WTC11 (cell line): ENCODE measurements at regions not wholly inside any gene's neighbourhood (a gene's known extent, or its start where the extent isn't known, plus 50 kb on each side); places are given as distances from the start of the nearest gene placed in this dataset.

Experiments used
- ATAC-seq: fragments of 200-7000 bp; cut with Tn5 transposase; 2 replicates; pipeline ENCODE4 v1.10.0; 2021; ENCODE audit warnings: mild to moderate bottlenecking, moderate library complexity
- CTCF ChIA-PET: fragments of 300-600 bp; sonication (Branson Sonifier 250); formaldehyde crosslinking; loops from one replicate; lab custom pipeline; 2021; ENCODE audit warnings: antibody characterized with exemption; lab: Charles Lee
- POLR2A ChIA-PET: fragments of 350-600 bp; sonication (Branson Sonifier 250); formaldehyde crosslinking; loops from one replicate; lab custom pipeline; 2021; ENCODE audit warnings: antibody characterized with exemption; lab: Charles Lee
- DNase-seq: peaks from one replicate; pipeline ENCODE4 v3.0.0; 2021; ENCODE audit warnings: low spot score
- H3K27ac Mint-ChIP-seq: 2 replicates; pipeline ENCODE4 v1.8.0; 2021; ENCODE audit warnings: mixed read lengths
- H3K27me3 Mint-ChIP-seq: 2 replicates; pipeline ENCODE4 v1.8.0; 2021; ENCODE audit warnings: low read depth, mild to moderate bottlenecking, moderate library complexity, mixed read lengths
- H3K36me3 Mint-ChIP-seq: 2 replicates; pipeline ENCODE4 v1.8.0; 2021; ENCODE audit warnings: mixed read lengths
- H3K4me1 Mint-ChIP-seq: 2 replicates; pipeline ENCODE4 v1.8.0; 2022; ENCODE audit warnings: mixed read lengths
- H3K4me3 Mint-ChIP-seq: 2 replicates; pipeline ENCODE4 v1.8.0; 2021; ENCODE audit warnings: mild to moderate bottlenecking, moderate library complexity, mixed read lengths
- H3K9me3 Mint-ChIP-seq: 2 replicates; pipeline ENCODE4 v1.8.0; 2021; ENCODE audit warnings: mixed read lengths
- ELF4 ChIP-seq: sonication (generic); formaldehyde crosslinking; IDR thresholded peaks from 2 replicates; pipeline ENCODE4 v1.8.1; 2022; ENCODE audit warnings: low read depth, mild to moderate bottlenecking, moderate library complexity, missing genetic modification reagents
- ETV6 ChIP-seq: sonication (generic); formaldehyde crosslinking; IDR thresholded peaks from 2 replicates; pipeline ENCODE4 v1.8.1; 2022; ENCODE audit warnings: mild to moderate bottlenecking, missing genetic modification reagents
- FOXP1 ChIP-seq: sonication (generic); formaldehyde crosslinking; IDR thresholded peaks from 2 replicates; pipeline ENCODE4 v1.8.0; 2022; ENCODE audit warnings: missing genetic modification reagents, mild to moderate bottlenecking, moderate library complexity, borderline replicate concordance
- IRF2 ChIP-seq: sonication (generic); formaldehyde crosslinking; IDR thresholded peaks from 2 replicates; pipeline ENCODE4 v1.8.0; 2022; ENCODE audit warnings: low read depth, missing genetic modification reagents, borderline replicate concordance
- NFYB ChIP-seq: sonication (generic); formaldehyde crosslinking; conservative IDR thresholded peaks from 2 replicates; pipeline ENCODE4 v1.8.0; 2022; ENCODE audit warnings: low read depth, missing genetic modification reagents
- RORB ChIP-seq: fragments of 250-450 bp; sonication (Bioruptor Pico); IDR thresholded peaks from 2 replicates; pipeline ENCODE4 v1.9.0; 2021; ENCODE audit warnings: mild to moderate bottlenecking
- SOX15 ChIP-seq: fragments of 250-450 bp; sonication (Bioruptor Pico); IDR thresholded peaks from 2 replicates; pipeline ENCODE4 v1.9.0; 2021; ENCODE audit warnings: mild to moderate bottlenecking
- SP1 ChIP-seq: sonication (generic); formaldehyde crosslinking; conservative IDR thresholded peaks from 2 replicates; pipeline ENCODE4 v1.8.1; 2022; ENCODE audit warnings: missing genetic modification reagents
- TEAD4 ChIP-seq: sonication (generic); formaldehyde crosslinking; IDR thresholded peaks from 2 replicates; pipeline ENCODE4 v1.8.0; 2022; ENCODE audit warnings: mild to moderate bottlenecking, missing genetic modification reagents
- ZNF138 ChIP-seq: sonication (generic); formaldehyde crosslinking; conservative IDR thresholded peaks from 2 replicates; pipeline ENCODE4 v1.8.1; 2022; ENCODE audit warnings: mild to moderate bottlenecking, moderate library complexity, missing genetic modification reagents
- ZNF263 ChIP-seq: sonication (generic); formaldehyde crosslinking; IDR thresholded peaks from 2 replicates; pipeline ENCODE4 v1.8.1; 2022; ENCODE audit warnings: low read depth, mild to moderate bottlenecking, moderate library complexity, missing genetic modification reagents
- TF ChIP-seq, protein P1 (sequence below): sonication (generic); formaldehyde crosslinking; IDR thresholded peaks from 2 replicates; pipeline ENCODE4 v1.8.1; 2022; ENCODE audit warnings: mild to moderate bottlenecking, moderate library complexity, missing genetic modification reagents
- TF ChIP-seq, protein P2 (sequence below): sonication (generic); formaldehyde crosslinking; IDR thresholded peaks from 2 replicates; pipeline ENCODE4 v1.8.1; 2023; ENCODE audit warnings: mild to moderate bottlenecking, missing genetic modification reagents
- TF ChIP-seq, protein P3 (sequence below): sonication (generic); formaldehyde crosslinking; IDR thresholded peaks from 2 replicates; pipeline ENCODE4 v1.8.0; 2022; ENCODE audit warnings: mild to moderate bottlenecking, missing genetic modification reagents
- TF ChIP-seq, protein P4 (sequence below): sonication (generic); formaldehyde crosslinking; IDR thresholded peaks from 2 replicates; pipeline ENCODE4 v1.8.0; 2022; ENCODE audit warnings: mild to moderate bottlenecking, missing genetic modification reagents
- TF ChIP-seq, protein P5 (sequence below): fragments of 250-450 bp; sonication (Bioruptor Pico); conservative IDR thresholded peaks from 2 replicates; pipeline ENCODE4 v1.9.0; 2021; ENCODE audit warnings: mild to moderate bottlenecking
- TF ChIP-seq, protein P6 (sequence below): fragments of 250-450 bp; sonication (Bioruptor Pico); IDR thresholded peaks from 2 replicates; pipeline ENCODE4 v1.9.0; 2021; ENCODE audit warnings: mild to moderate bottlenecking
- TF ChIP-seq, protein P7 (sequence below): fragments of 200-600 bp; IDR thresholded peaks from 2 replicates; pipeline ENCODE4 v1.8.0; 2022; ENCODE audit warnings: antibody characterized with exemption
- TF ChIP-seq, protein P8 (sequence below): sonication (generic); formaldehyde crosslinking; IDR thresholded peaks from 2 replicates; pipeline ENCODE4 v1.8.1; 2022; ENCODE audit warnings: missing genetic modification reagents, borderline replicate concordance

DNA sequence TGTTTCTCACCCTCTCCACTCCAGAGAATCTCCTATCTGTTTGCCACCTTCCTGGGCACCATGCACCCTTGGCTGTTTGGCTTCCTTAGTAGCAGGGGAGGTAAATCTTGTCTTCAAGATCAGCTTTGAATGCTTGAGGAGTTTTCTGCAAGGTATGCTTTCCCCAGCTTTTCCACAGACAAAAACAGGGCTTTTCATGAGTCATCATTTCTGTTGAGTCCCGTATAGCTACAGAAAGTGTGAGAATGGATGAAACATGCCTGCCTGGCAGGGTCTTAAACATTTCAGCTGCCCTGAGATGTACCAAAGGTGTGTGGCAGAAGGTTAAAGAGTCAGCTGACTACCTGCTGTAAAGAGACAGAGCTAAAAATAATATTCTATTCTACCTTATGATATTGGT is 875.2 kb upstream of the EEF2KMT start (continued):
- TF ChIP-seq, protein P1, sequence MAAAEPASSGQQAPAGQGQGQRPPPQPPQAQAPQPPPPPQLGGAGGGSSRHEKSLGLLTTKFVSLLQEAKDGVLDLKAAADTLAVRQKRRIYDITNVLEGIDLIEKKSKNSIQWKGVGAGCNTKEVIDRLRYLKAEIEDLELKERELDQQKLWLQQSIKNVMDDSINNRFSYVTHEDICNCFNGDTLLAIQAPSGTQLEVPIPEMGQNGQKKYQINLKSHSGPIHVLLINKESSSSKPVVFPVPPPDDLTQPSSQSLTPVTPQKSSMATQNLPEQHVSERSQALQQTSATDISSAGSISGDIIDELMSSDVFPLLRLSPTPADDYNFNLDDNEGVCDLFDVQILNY, result no peak
- TF ChIP-seq ZNF263 (CRISPR knock-in tag), result no peak
- TF ChIP-seq, protein P2, sequence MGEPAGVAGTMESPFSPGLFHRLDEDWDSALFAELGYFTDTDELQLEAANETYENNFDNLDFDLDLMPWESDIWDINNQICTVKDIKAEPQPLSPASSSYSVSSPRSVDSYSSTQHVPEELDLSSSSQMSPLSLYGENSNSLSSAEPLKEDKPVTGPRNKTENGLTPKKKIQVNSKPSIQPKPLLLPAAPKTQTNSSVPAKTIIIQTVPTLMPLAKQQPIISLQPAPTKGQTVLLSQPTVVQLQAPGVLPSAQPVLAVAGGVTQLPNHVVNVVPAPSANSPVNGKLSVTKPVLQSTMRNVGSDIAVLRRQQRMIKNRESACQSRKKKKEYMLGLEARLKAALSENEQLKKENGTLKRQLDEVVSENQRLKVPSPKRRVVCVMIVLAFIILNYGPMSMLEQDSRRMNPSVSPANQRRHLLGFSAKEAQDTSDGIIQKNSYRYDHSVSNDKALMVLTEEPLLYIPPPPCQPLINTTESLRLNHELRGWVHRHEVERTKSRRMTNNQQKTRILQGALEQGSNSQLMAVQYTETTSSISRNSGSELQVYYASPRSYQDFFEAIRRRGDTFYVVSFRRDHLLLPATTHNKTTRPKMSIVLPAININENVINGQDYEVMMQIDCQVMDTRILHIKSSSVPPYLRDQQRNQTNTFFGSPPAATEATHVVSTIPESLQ (CRISPR knock-in tag), result no peak
- TF ChIP-seq ZNF138 (CRISPR knock-in tag), result no peak
- no peak for TF ChIP-seq FOXP1 (CRISPR knock-in tag)
- TF ChIP-seq, protein P3, sequence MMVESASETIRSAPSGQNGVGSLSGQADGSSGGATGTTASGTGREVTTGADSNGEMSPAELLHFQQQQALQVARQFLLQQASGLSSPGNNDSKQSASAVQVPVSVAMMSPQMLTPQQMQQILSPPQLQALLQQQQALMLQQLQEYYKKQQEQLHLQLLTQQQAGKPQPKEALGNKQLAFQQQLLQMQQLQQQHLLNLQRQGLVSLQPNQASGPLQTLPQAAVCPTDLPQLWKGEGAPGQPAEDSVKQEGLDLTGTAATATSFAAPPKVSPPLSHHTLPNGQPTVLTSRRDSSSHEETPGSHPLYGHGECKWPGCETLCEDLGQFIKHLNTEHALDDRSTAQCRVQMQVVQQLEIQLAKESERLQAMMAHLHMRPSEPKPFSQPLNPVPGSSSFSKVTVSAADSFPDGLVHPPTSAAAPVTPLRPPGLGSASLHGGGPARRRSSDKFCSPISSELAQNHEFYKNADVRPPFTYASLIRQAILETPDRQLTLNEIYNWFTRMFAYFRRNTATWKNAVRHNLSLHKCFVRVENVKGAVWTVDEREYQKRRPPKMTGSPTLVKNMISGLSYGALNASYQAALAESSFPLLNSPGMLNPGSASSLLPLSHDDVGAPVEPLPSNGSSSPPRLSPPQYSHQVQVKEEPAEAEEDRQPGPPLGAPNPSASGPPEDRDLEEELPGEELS (CRISPR knock-in tag), result no peak
- TF ChIP-seq SOX15 (CRISPR knock-in tag), result no peak

DNA sequence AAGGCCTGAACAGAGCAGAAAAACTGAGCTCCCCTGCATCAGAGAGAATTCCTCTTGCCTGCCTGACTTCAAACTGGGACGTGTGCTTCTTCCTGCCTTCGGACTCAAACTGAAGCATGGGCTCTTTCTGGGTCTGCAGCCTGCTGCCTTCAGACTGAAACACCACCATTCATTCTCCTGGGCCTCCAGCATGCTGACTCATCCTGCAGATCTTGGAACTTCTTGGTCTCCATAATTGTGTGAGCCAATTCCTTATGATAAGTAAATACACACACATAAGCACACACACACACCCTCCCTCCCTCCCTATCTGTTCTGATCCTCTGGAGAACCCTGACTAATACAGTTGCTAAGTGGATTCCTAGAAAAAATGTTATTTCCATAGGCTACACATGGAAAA is 874.3 kb upstream of the EEF2KMT start:
- Mint-ChIP-seq H3K36me3 (peaks cover 73% of the 10 kb centered on the region), H3K27ac (no peak overlapping the region), H3K4me3 (no peak overlapping the region), H3K4me1 (no peaks in the 10 kb centered on the region), H3K27me3 (peaks cover 3% of the 10 kb centered on the region; the same call in 1 of the 2 replicates), H3K9me3 (peaks cover 77% of the 10 kb centered on the region)
- TF ChIP-seq TEAD4 (CRISPR knock-in tag), result no peak
- no peak for TF ChIP-seq NFYB
- TF ChIP-seq, protein P4, sequence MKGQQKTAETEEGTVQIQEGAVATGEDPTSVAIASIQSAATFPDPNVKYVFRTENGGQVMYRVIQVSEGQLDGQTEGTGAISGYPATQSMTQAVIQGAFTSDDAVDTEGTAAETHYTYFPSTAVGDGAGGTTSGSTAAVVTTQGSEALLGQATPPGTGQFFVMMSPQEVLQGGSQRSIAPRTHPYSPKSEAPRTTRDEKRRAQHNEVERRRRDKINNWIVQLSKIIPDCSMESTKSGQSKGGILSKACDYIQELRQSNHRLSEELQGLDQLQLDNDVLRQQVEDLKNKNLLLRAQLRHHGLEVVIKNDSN, result no peak
- no peak for TF ChIP-seq ZNF263 (CRISPR knock-in tag)
- no peak for TF ChIP-seq IRF2 (CRISPR knock-in tag)
- TF ChIP-seq ELF4 (CRISPR knock-in tag), result no peak
- ChIA-PET POLR2A (no interaction called here), CTCF (no interaction called here)
- DNase-seq (no peak), ATAC-seq (no peak)

DNA sequence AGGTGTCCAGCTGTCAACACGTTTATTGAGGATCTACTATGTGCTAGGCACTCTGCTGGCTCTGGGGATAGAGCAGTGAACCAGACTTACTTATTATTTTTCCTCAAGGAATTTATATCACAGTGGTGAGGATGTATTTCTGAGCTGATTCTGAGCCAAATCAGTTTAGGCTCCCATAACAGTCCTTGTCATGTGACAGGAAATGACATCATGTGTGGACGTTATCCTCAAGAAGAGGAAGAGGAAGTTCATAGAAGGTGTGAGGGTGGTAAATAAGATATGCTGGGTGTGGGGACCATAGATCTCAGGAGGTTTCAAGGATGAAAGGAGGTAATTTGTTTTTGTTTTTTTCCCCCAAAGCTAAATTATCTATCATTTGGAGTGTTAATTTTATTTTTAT is 873.5 kb upstream of the EEF2KMT start:
- ATAC-seq (no peak), DNase-seq (no peak)
- H3K9me3 Mint-ChIP-seq, result peaks cover 76% of the 10 kb centered on the region
- peaks cover 3% of the 10 kb centered on the region; the same call in 1 of the 2 replicates for H3K27me3 Mint-ChIP-seq
- H3K4me1 Mint-ChIP-seq, result no peaks in the 10 kb centered on the region
- peaks cover 69% of the 10 kb centered on the region for H3K36me3 Mint-ChIP-seq
- no peak overlapping the region for H3K27ac Mint-ChIP-seq
- ChIA-PET POLR2A (no interaction called here), CTCF (no interaction called here)
- H3K4me3 Mint-ChIP-seq, result no peak overlapping the region
- TF ChIP-seq SP1 (CRISPR knock-in tag), result no peak
- TF ChIP-seq, protein P5, sequence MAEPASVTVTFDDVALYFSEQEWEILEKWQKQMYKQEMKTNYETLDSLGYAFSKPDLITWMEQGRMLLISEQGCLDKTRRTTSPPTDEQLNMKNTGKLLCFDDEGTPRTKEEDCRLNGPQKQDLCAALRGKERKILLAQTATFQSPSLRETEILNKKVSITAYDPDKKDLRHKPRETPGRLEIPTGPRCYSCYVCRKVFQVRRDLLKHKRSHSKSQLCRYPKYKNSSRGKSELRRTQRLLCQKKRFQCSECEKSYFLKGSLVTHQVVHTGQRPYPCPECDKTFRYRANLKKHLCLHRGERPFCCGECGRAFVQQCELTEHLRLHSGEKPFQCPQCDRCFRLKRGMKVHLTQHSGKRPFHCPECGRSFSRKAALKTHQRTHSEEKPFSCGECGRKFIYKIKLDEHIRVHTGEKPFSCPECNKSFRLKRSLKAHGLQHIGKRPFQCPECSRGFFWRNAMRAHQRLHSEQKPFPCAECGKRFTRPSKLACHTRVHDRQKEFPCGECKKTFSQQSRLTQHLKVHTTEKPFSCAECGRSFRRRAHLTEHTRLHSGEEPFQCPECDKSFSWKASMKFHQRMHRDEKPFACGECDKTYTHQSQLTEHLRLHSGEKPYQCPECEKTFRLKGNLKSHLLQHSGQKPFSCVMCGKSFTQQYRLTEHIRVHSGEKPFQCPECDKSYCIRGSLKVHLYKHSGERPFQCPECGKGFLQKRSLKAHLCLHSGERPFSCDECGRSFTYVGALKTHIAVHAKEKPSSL, result no peak
- TF ChIP-seq, protein P6, sequence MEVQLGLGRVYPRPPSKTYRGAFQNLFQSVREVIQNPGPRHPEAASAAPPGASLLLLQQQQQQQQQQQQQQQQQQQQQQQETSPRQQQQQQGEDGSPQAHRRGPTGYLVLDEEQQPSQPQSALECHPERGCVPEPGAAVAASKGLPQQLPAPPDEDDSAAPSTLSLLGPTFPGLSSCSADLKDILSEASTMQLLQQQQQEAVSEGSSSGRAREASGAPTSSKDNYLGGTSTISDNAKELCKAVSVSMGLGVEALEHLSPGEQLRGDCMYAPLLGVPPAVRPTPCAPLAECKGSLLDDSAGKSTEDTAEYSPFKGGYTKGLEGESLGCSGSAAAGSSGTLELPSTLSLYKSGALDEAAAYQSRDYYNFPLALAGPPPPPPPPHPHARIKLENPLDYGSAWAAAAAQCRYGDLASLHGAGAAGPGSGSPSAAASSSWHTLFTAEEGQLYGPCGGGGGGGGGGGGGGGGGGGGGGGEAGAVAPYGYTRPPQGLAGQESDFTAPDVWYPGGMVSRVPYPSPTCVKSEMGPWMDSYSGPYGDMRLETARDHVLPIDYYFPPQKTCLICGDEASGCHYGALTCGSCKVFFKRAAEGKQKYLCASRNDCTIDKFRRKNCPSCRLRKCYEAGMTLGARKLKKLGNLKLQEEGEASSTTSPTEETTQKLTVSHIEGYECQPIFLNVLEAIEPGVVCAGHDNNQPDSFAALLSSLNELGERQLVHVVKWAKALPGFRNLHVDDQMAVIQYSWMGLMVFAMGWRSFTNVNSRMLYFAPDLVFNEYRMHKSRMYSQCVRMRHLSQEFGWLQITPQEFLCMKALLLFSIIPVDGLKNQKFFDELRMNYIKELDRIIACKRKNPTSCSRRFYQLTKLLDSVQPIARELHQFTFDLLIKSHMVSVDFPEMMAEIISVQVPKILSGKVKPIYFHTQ (CRISPR knock-in tag), result no peak
- no peak for TF ChIP-seq RORB
- TF ChIP-seq ETV6 (CRISPR knock-in tag), result no peak
- TF ChIP-seq, protein P7, sequence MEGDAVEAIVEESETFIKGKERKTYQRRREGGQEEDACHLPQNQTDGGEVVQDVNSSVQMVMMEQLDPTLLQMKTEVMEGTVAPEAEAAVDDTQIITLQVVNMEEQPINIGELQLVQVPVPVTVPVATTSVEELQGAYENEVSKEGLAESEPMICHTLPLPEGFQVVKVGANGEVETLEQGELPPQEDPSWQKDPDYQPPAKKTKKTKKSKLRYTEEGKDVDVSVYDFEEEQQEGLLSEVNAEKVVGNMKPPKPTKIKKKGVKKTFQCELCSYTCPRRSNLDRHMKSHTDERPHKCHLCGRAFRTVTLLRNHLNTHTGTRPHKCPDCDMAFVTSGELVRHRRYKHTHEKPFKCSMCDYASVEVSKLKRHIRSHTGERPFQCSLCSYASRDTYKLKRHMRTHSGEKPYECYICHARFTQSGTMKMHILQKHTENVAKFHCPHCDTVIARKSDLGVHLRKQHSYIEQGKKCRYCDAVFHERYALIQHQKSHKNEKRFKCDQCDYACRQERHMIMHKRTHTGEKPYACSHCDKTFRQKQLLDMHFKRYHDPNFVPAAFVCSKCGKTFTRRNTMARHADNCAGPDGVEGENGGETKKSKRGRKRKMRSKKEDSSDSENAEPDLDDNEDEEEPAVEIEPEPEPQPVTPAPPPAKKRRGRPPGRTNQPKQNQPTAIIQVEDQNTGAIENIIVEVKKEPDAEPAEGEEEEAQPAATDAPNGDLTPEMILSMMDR, result no peak
- TF ChIP-seq, protein P8, sequence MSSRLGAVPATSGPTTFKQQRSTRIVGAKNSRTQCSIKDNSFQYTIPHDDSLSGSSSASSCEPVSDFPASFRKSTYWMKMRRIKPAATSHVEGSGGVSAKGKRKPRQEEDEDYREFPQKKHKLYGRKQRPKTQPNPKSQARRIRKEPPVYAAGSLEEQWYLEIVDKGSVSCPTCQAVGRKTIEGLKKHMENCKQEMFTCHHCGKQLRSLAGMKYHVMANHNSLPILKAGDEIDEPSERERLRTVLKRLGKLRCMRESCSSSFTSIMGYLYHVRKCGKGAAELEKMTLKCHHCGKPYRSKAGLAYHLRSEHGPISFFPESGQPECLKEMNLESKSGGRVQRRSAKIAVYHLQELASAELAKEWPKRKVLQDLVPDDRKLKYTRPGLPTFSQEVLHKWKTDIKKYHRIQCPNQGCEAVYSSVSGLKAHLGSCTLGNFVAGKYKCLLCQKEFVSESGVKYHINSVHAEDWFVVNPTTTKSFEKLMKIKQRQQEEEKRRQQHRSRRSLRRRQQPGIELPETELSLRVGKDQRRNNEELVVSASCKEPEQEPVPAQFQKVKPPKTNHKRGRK (CRISPR knock-in tag), result no peak
